Left colon (tissue), 2 donors: ENCODE measurements at regions not wholly inside any gene's neighbourhood (a gene's known extent, or its start where the extent isn't known, plus 50 kb on each side); places are given as distances from the start of the nearest gene placed in this dataset.
"Not testable (repeated sequence)": the region's sequence is repeated elsewhere in the genome, so short reads cannot be mapped to it uniquely, and the experiment has no call there.

Experiments
- ATAC-seq: fragments of 200-7000 bp; cut with Tn5 transposase; one replicate; pipeline ENCODE4 v1.9.1; 2020; ENCODE audit warnings: mild to moderate bottlenecking, moderate library complexity
- DNase-seq, 2 donors: peaks; one replicate each; pipeline ENCODE4 v3.0.0-alpha.2; 2020
- intact Hi-C, 2 donors: fragments of 100-400 bp; cut with DNase I in 1 of 2; cut with micrococcal nuclease in 1 of 2; formaldehyde crosslinking; loops; one replicate each; pipeline versions ENCODE4 v1.11.2 to v1.14.0; 2022; cut with DNase I, micrococcal nuclease
- donor health status: DM: no; HTN: no; CAD: no.
- donor health status: DM: yes; HTN: yes; CAD: no.

DNA sequence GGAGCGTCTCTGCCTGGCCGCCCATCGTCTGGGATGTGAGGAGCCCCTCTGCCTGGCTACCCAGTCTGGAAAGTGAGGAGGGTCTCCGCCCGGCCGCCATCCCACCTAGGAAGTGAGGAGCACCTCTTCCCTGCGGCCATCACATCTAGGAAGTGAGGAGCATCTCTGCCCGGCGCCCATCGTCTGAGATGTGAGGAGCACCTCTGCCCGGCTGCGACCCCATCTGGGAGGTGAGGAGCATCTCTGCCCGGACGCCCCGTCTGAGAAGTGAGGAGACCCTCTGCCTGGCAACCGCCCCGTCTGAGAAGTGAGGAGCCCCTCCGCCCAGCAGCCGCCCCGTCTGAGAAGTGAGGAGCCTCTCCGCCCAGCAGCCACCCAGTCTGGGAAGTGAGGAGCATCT is 84.5 kb downstream of the IDS start:
- intact Hi-C loops, ATAC-seq, DNase-seq: not testable (repeated sequence)

- ATAC-seq (no peak), DNase-seq (no peak)
- intact Hi-C loops = no loop called here
These were observed 107.1 kb downstream of the IDS start for GRCh38 chrX:149398027-149398426.

- no peak for DNase-seq
- ATAC-seq = no peak
- intact Hi-C loops = no loop called here
These were observed 112.2 kb downstream of the IDS start for GRCh38 chrX:149392921-149393320.

DNA sequence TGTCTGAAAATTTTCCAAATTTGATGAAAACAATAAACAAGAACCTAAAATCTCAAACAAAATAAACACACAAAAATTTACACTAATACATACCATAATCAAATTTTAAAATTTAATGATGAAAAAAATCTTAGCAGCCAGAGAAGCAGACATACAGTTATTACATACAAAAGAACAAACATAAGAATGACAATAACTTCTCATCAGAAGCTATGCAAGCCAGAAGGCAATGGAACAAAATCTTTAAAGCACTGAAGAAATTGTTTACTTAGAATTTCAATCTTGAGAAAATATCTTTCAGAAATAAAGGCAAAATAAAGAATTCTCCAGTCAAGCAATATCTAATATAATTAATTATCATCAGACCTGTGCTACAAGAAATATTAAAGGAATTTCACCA is 121.3 kb downstream of the IDS start:
- intact Hi-C loops = no loop called here
- DNase-seq = no peak
- ATAC-seq = no peak

GRCh38 chrX:149374751-149375150 is 130.4 kb downstream of the IDS start:
- no peak for ATAC-seq
- no peak for DNase-seq
- intact Hi-C loops = no loop called here

DNA sequence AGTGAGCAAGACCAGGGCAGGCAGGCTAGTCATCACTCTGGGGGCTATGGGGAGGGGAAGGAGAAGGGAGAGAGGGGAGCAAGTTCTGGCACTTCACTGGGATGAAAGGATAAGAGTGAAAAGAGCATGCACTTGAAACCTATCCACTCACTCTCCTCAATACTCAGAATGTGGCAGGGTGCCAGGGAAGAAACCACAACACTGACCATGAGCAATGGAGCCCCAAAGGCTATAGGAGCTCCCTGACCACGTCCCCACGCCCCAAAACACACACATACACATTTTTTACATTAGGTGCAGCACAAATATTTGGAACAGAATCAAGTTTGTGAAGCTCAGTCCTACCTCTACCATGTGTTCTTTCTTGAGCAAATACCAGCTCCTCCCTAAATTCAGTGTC is 132.2 kb downstream of the IDS start:
- intact Hi-C loops = no loop called here
- no peak for ATAC-seq
- no peak for DNase-seq

GRCh38 chrX:149371986-149372385 is 133.1 kb downstream of the IDS start:
- intact Hi-C loops = no loop called here
- DNase-seq (no peak), ATAC-seq (no peak)

DNA sequence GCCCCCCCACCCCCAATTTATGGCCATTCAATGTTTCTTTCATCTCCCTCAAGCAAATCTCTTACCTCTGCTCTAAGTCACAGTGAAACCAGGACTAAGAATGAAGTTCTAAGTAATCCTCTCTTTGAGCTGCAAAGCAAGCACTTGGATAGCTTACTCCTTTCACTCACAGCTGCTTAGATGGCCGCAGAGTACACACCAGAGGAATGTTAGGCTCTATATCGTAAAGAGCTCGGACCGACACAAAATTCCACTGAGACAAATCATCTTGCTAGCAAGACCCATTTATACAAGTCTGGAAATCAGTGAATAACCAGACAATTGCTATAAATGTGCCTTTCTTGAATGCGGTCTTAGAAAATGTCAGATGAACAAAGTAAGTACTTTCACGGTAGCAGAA is 135.0 kb downstream of the IDS start:
- DNase-seq (no peak), ATAC-seq (no peak)
- intact Hi-C loops = no loop called here

DNA sequence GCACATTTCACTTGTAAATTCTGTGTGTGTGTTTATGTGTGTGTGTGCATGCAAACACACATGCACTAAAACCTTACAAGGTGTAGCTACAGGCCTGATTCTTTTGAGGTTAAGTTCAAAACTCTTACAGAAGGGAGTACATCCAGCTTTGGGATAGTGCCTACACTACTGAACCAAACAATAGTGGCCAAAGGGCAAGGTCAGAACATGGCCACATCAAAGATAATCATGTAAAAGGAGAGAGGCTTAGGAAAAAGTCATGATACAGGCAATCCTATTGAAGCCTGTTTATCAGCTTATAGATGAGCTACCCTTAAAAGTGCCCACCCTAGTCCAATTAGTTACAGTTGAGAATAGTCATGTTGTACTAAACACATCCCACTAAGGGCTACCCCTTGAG is 139.6 kb downstream of the IDS start:
- ATAC-seq (no peak), DNase-seq (no peak)
- intact Hi-C loops = no loop called here

- ATAC-seq (no peak), DNase-seq (no peak)
- intact Hi-C loops = no loop called here
These were observed 140.0 kb downstream of the IDS start for GRCh38 chrX:149365061-149365460.

DNA sequence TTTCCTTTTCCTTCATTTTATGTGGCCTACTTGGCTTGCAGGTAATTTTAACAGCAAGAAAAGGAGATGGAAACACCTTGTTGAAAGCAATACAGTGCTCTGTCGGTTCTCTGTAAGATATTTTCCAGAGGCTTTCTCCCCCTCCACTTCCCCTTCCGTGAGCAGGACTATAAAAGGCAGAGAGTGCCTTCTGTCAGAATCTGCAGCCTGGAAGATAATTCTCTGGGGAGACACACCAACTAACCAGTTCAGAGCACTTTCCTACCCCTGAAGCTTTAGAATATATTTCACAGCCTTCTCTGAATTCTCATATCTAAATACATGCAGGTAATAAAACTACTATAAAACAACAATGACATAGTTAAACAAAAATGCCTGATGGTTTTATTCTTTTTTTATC is 141.1 kb downstream of the IDS start:
- intact Hi-C loops = no loop called here
- DNase-seq (no peak), ATAC-seq (no peak)

DNA sequence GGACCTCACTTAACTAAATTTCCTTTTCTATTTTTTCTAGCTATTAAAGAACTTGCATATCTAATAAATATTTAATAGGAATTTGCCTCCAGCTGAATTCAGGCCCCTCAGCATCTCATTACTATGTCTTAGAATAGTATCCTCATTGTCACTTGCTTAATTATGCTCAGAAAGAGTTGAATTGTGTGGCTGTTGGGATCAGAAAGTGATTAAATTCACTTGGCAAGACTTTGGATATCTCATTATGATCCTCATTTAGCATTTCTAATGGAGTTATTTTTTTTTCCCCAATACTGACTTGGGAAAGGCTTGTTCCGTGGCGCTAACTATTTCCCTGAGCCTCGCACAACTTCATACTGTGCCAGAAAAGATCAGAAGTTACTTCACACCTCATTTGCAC is 158.8 kb downstream of the IDS start:
- intact Hi-C loops = no loop called here
- no peak for DNase-seq

GRCh38 chrX:149322316-149322715 is 182.8 kb downstream of the IDS start:
- intact Hi-C loops = no loop called here
- DNase-seq (no peak), ATAC-seq (no peak)

More for the DNA sequence above, 158.8 kb downstream of the IDS start:
- no peak for ATAC-seq

- DNase-seq = no peak
- intact Hi-C loops = no loop called here
- ATAC-seq = no peak
These were observed 191.2 kb downstream of the IDS start for GRCh38 chrX:149313871-149314371.

- intact Hi-C loops = no loop called here
- ATAC-seq (no peak), DNase-seq (no peak)
These were observed 192.1 kb downstream of the IDS start for GRCh38 chrX:149312988-149313387.

DNA sequence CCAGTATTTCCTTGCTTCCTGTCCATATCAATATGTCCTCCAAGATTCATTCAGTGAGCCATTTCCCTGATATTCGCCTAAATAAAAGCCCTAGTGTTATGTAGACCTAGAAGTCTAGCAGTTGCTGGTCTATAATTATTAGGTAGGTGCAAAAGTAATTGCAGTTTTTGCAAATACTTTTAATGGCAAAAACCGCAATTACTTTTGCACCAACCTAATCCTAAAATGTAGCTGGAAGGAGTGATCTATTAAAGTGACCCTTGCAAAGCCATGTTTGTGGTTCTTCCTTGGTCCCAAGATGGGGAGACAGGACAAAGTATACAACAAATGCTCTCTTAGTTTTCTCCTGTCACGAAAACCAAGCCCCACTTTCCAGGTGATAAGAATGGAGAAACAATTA is 193.0 kb downstream of the IDS start:
- intact Hi-C loops = no loop called here
- no peak for ATAC-seq
- DNase-seq = no peak

DNA sequence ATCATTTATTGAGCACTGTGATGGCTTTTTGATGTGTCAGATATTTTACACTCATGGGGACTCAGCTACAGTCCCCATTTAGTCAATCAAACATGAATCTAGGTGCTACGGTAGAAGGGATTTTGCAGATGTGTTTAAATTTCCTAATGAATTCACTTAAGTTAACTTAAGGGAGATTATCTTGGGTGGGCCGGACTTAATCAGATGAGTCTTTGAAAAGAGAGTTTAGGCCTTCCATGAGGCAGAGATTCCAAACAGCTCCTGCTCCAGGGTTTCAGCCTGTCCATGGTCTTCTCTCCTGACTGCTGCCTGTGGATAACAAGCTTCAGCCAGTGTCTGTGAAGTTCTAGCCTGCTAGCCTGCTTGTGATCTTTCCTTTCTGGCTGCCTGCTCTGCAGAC is 202.4 kb downstream of the IDS start:
- intact Hi-C loops = no loop called here
- DNase-seq (no peak), ATAC-seq (no peak)

GRCh38 chrX:149298111-149298510 is 207.0 kb downstream of the IDS start:
- ATAC-seq = no peak
- no peak for DNase-seq
- intact Hi-C loops = no loop called here

DNA sequence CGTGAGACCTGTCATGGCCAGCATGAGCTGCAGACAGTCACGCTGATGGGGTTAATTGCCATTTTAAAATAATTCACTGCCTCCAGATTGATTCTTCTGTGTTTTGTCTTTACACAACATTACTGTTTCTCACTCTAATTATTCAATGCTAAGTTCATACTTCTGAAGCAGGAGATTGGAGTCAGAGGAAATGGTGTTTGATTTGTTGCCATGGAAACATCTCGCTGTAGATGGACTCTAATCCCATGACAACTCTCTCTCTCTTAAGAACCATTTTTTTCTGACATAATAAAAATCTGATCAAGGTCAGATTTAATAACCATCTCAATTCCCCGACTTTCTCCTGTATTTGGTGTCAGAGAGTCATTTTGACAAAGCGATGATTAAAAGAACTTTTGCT is 209.0 kb downstream of the IDS start:
- intact Hi-C loops = no loop called here
- no peak for DNase-seq
- no peak for ATAC-seq

DNA sequence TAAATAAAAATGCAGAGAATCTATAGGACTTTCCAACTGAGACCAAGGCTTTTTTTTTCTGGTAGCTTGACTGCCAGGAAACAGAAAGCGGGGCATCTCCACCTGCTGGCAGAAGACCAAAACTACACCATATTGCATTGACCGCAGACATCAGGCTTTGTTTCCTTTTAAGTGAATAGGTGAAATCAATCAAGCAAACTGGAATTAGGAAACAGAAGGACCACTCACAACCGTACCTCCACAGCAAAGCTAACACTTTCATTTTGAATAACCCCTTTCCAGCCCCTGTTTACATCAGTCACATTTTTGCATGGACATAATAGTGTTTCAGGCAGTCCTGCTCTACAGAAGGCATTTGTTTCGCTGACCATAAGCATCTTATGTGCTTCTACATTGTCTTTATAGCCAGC is 218.2 kb downstream of the IDS start:
- ATAC-seq (peak; percentile 40), DNase-seq (peak in 1 of 2 donors; percentile 13)
- intact Hi-C loops = no loop called here

DNA sequence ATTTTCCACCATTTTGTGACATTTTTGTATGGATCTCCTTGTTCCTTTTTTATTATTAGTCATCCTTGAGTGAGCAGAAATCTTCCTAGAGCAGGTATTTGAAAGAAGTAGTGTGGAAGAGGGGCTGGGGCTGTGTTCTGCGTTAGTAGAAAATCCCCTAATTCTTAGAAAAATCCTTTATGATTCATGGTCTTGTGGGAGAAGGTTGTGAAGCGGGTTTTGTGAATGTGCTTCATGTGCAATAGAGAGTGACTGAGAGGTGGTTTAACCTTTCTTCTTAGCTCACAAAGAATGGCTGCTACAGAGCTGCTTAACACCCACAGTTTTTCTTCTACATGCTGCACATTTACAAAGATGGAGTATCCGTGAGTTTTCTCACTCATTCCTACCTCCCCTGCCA is 220.5 kb downstream of the IDS start:
- DNase-seq (no peak), ATAC-seq (no peak)
- intact Hi-C loops = no loop called here

DNA sequence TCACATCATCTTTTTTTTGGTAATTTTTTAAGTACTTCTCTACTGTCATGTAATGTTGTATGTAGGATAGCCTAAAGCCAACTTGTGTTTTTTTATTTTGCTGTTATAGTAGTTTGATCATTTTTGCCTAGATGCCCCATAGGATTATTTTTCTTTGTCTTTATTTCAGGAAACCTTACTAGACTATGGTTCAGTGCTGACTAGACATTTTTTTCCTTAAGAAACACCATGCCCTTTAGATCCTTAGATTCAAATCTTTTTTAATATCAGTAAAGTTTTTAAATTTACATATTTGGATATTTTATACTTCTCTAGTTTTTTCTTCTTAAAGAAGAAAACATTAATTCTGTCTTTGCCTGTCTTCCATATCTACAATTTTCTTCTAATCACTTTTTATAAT is 221.3 kb downstream of the IDS start:
- intact Hi-C loops = no loop called here
- DNase-seq = no peak
- no peak for ATAC-seq
